GM12873 (cell line): ENCODE measurements at regions not wholly inside any gene's neighbourhood (a gene's known extent, or its start where the extent isn't known, plus 50 kb on each side); places are given as distances from the start of the nearest gene placed in this dataset.

Experiments
- CTCF ChIP-seq: IDR thresholded peaks from 2 replicates; pipeline ENCODE4 v1.5.1; 2012; ENCODE audit warnings: low read depth, mild to moderate bottlenecking, moderate library complexity, low read length, control low read depth; ENCODE audit not compliant: insufficient read depth; ENCODE audit errors: missing control alignments

- no peak for TF ChIP-seq CTCF
Observed at GRCh38 chr1:228835456-228835855, 100.2 kb downstream of the RHOU start.

DNA sequence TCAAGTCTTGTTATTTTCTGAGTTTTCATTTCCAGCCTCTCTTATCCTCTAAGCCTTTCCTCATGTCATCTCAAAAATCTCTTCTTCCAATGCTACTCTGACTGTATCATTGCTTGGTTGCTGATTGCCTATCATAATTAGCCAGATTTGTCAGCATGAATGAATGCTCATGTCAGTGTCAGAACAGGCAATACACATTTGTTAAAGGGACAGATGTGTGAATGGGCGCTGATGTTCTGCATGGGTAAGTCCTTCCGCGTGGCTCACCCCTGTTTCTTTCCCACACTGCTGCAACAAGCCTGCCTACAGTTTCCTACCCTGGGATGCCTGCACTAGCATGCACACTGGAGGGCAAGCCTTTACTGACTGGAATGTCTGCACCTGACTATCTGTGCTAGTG, 100.6 kb downstream of the RHOU start:
- TF ChIP-seq CTCF: no peak

GRCh38 chr1:228836427-228836826, 101.1 kb downstream of the RHOU start:
- TF ChIP-seq CTCF: no peak

GRCh38 chr1:228837032-228837431, 101.8 kb downstream of the RHOU start:
- TF ChIP-seq CTCF: no peak

GRCh38 chr1:228837817-228838716, 102.8 kb downstream of the RHOU start:
- no peak for TF ChIP-seq CTCF

- no peak for TF ChIP-seq CTCF
Observed at GRCh38 chr1:228838717-228839500, 103.6 kb downstream of the RHOU start.

DNA sequence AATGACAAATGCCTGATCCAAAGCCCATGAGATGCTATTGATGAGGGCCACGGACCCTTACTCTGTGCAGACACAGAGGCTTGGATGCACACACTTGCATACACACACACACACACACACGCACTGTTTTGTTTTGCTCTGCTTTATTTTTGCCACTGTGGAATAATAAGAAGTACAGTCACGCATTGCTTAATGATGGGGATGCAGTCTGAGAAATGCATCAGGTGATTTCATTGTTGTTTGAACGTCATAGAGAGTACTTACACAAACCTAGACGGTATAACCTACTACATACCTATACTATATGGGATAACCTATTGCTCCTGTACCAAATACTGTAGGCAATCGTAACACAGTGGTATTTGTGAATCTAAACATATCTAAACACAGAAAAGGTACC, 104.4 kb downstream of the RHOU start:
- no peak for TF ChIP-seq CTCF
